ENCODE measurements at regions not wholly inside any gene's neighbourhood (a gene's known extent, or its start where the extent isn't known, plus 50 kb on each side); places are given as distances from the start of the nearest gene placed in this dataset.

- Histone ChIP-seq H3K27ac (ENCODE audit: control insufficient read depth, insufficient read depth, low read length) (no peak overlapping the region), H2AFZ (ENCODE audit: control insufficient read depth, low read length) (no peak overlapping the region), H3K4me3 (ENCODE audit: control insufficient read depth in 2 of 3, extremely low read depth in 1 of 3, insufficient read depth in 2 of 3, low read depth in 1 of 3, low read length in 3 of 3) (no peak overlapping the region), H3K79me2 (ENCODE audit: control insufficient read depth, insufficient read depth, low read length) (no peaks in the 10 kb centered on the region), H3K4me1 (ENCODE audit: control insufficient read depth, extremely low read depth, insufficient read depth, low read length) (no peaks in the 10 kb centered on the region), H3K9me3 (ENCODE audit: control insufficient read depth, low read depth, low read length) (no peaks in the 10 kb centered on the region), H3K4me2 (ENCODE audit: control insufficient read depth, extremely low read depth, insufficient read depth, low read depth, low read length) (no peak overlapping the region), H3K9me1 (ENCODE audit: control insufficient read depth, extremely low read depth, insufficient read depth, low read length) (no peaks in the 10 kb centered on the region), H3K27me3 (ENCODE audit: control insufficient read depth, extremely low read depth, insufficient read depth, low read length) (peaks cover 9% of the 10 kb centered on the region), H3K36me3 (ENCODE audit: control insufficient read depth in 2 of 2, extremely low read depth in 1 of 2, insufficient read depth in 2 of 2, low read length in 2 of 2) (no peaks in the 10 kb centered on the region), H4K20me1 (ENCODE audit: control insufficient read depth, extremely low read depth, insufficient read depth, low read length) (no peaks in the 10 kb centered on the region), H3K9ac (ENCODE audit: control insufficient read depth, extremely low read depth, insufficient read depth, low read length) (no peak overlapping the region)
- DNase-seq (ENCODE audit: low read depth, low spot score): no peak
- FAIRE-seq: no peak
- no peak for TF ChIP-seq EZH2 (IDR thresholded peaks at IDR 0.05; ENCODE audit: low read length)
- TF ChIP-seq, protein P1, sequence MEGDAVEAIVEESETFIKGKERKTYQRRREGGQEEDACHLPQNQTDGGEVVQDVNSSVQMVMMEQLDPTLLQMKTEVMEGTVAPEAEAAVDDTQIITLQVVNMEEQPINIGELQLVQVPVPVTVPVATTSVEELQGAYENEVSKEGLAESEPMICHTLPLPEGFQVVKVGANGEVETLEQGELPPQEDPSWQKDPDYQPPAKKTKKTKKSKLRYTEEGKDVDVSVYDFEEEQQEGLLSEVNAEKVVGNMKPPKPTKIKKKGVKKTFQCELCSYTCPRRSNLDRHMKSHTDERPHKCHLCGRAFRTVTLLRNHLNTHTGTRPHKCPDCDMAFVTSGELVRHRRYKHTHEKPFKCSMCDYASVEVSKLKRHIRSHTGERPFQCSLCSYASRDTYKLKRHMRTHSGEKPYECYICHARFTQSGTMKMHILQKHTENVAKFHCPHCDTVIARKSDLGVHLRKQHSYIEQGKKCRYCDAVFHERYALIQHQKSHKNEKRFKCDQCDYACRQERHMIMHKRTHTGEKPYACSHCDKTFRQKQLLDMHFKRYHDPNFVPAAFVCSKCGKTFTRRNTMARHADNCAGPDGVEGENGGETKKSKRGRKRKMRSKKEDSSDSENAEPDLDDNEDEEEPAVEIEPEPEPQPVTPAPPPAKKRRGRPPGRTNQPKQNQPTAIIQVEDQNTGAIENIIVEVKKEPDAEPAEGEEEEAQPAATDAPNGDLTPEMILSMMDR (optimal IDR thresholded peaks at IDR 0.05 in 1 of 3, IDR thresholded peaks at IDR 0.05 in 1 of 3, conservative IDR thresholded peaks at IDR 0.05 in 1 of 3; ENCODE audit: extremely low read depth in 1 of 3, insufficient read depth in 2 of 3, low read length in 3 of 3): no peak
- dilution Hi-C loops (cut with MboI; ENCODE audit: extremely low pct_ligation_motif_present, low sequenced_read_pairs): no loop called here
Observed at GRCh38 chr7:81562581-81562980, 207.3 kb downstream of the HGF start.

DNA sequence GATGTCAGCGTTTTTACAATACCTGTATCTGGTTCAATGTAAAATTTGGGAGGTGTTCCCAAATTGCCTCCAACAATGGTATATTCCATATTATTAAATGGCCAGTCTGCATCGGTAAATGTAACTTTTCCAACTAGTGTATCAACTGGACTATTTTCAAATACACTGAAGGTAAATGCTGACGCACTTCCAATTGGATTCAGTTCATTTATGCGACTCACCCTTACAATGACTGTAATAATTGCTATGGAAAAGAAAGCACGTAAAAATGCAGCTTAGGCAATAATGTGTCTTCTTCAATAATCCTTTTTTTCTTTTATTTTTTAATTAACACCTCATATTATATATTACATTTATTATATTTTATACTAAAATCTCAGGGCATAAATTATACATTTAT lies 209.1 kb downstream of the HGF start:
- Histone ChIP-seq H3K9me1 (ENCODE audit: control insufficient read depth, extremely low read depth, insufficient read depth, low read length) (no peaks in the 10 kb centered on the region), H3K9me3 (ENCODE audit: control insufficient read depth, low read depth, low read length) (no peaks in the 10 kb centered on the region), H3K4me2 (ENCODE audit: control insufficient read depth, extremely low read depth, insufficient read depth, low read depth, low read length) (no peak overlapping the region), H3K27me3 (ENCODE audit: control insufficient read depth, extremely low read depth, insufficient read depth, low read length) (no peaks in the 10 kb centered on the region), H3K36me3 (ENCODE audit: control insufficient read depth in 2 of 2, extremely low read depth in 1 of 2, insufficient read depth in 2 of 2, low read length in 2 of 2) (no peaks in the 10 kb centered on the region), H2AFZ (ENCODE audit: control insufficient read depth, low read length) (no peak overlapping the region), H4K20me1 (ENCODE audit: control insufficient read depth, extremely low read depth, insufficient read depth, low read length) (no peaks in the 10 kb centered on the region), H3K27ac (ENCODE audit: control insufficient read depth, insufficient read depth, low read length) (no peak overlapping the region), H3K4me3 (ENCODE audit: control insufficient read depth in 2 of 3, extremely low read depth in 1 of 3, insufficient read depth in 2 of 3, low read depth in 1 of 3, low read length in 3 of 3) (no peak overlapping the region), H3K9ac (ENCODE audit: control insufficient read depth, extremely low read depth, insufficient read depth, low read length) (no peak overlapping the region), H3K79me2 (ENCODE audit: control insufficient read depth, insufficient read depth, low read length) (no peaks in the 10 kb centered on the region), H3K4me1 (ENCODE audit: control insufficient read depth, extremely low read depth, insufficient read depth, low read length) (no peaks in the 10 kb centered on the region)
- TF ChIP-seq, protein P1 (optimal IDR thresholded peaks at IDR 0.05 in 1 of 3, IDR thresholded peaks at IDR 0.05 in 1 of 3, conservative IDR thresholded peaks at IDR 0.05 in 1 of 3; ENCODE audit: extremely low read depth in 1 of 3, insufficient read depth in 2 of 3, low read length in 3 of 3): no peak
- no peak for TF ChIP-seq EZH2 (IDR thresholded peaks at IDR 0.05; ENCODE audit: low read length)
- DNase-seq (ENCODE audit: low read depth, low spot score) (no peak), FAIRE-seq (no peak)
- dilution Hi-C loops (cut with MboI; ENCODE audit: extremely low pct_ligation_motif_present, low sequenced_read_pairs): no loop called here
